HG03108 (cell line): ENCODE measurements at regions not wholly inside any gene's neighbourhood (a gene's known extent, or its start where the extent isn't known, plus 50 kb on each side); places are given as distances from the start of the nearest gene placed in this dataset.
"Not testable (repeated sequence)": the region's sequence is repeated elsewhere in the genome, so short reads cannot be mapped to it uniquely, and the experiment has no call there.

Source experiments
- ATAC-seq: cut with Tn5 transposase; IDR thresholded peaks from one replicate; pipeline ENCODE4 v1.9.1; 2021; ENCODE audit warnings: moderate library complexity; ENCODE audit not compliant: unreplicated experiment

- ATAC-seq = no peak
Observed at GRCh38 chr2:53543083-53543482, 224.5 kb upstream of the CHAC2 start.

- no peak for ATAC-seq
Observed at GRCh38 chr2:53536583-53537361, 230.8 kb upstream of the CHAC2 start.

DNA sequence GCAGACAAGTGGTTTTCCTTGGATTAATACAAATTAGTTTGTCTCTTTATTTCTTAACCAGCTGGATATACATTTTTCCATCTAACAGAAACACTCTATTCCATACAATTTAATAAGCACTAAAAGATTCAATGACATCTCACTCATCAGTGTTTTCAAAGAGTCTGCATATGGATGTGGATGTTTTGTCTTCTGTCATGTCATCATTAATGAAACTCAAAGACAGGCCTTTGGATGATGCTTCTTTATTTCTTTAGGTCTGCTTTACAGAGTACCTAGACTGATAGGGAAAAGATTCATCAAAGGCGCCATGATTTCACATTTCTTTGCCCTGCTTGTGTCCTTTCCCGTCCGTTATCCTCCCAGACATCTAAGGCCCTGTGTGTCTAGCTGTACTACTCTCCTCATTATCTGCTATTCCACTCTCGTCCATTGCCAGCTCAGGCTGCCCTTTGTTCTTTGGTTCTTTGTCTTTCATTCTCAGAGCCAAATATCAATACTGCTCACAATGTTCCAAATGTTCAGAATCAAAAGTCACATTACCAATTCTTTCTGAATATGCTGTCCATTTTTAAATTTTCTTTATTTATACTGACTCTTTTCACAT, 232.3 kb upstream of the CHAC2 start:
- ATAC-seq = no peak

DNA sequence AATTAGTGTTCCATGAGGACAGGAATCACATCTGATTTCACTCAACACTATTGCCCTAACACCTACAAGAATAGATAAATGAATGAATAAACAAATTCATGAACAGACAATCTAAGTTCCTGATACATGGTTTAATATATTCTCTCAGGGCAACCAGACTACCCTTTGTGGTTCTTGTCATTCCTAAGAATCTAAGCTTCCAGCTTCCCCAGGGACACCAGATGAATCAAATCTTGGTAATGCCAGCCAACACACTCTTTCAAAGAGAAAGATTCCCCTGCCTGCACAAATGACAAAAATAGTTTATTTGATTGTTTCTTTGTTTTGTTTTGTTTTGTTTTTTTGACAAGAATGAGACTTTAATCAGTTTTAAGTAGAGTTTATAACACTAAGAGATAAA, 237.5 kb upstream of the CHAC2 start:
- ATAC-seq = no peak

GRCh38 chr2:53527056-53527455, 240.5 kb upstream of the CHAC2 start:
- ATAC-seq = no peak

GRCh38 chr2:53519918-53520841, 247.4 kb upstream of the CHAC2 start:
- no peak for ATAC-seq

GRCh38 chr2:53517406-53517805, 250.2 kb upstream of the CHAC2 start:
- ATAC-seq = no peak

GRCh38 chr2:53516650-53517049, 251.0 kb upstream of the CHAC2 start:
- no peak for ATAC-seq

DNA sequence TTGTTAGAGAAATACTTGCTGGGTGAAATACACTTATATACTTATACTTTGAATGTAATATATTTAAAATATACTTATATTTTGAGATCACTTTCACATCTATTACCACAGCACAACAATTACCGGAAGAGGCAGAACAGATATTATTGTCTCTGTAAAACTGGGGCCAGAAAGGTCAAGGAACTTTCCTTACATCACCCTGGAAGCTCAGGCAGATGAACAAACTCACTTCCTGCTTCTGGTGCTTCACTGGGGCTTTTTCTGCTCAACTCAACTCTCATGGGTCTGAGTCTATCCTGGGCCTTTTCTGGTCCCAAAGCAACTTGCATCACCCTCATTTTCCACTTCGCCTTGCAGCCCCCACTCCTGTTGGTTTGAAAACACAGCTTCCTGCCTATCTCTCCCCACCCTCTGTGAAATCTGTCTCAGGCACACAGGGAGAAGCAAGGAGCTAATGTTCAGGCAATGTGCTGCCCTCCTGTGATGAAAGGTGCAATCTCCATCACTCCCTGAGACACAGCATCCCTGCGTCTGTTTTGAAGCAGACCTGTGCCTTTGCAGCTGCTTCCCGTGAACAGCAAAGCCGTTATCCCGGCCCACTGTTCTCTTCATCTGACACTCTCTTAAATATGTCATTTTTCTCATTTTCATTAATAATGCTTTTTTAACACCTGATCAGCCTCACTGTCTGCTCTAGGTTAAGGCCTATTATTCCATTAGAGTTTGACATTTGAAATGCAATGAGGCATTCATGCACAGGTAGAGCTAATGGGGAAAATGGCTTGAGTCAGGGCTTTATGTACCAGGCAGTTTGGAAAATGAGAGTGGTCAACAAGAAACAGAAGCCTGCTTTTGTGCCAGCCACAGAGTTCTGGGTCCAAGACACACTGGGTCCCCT, 251.9 kb upstream of the CHAC2 start:
- ATAC-seq = no peak

GRCh38 chr2:53513167-53513666, 254.4 kb upstream of the CHAC2 start:
- no peak for ATAC-seq

DNA sequence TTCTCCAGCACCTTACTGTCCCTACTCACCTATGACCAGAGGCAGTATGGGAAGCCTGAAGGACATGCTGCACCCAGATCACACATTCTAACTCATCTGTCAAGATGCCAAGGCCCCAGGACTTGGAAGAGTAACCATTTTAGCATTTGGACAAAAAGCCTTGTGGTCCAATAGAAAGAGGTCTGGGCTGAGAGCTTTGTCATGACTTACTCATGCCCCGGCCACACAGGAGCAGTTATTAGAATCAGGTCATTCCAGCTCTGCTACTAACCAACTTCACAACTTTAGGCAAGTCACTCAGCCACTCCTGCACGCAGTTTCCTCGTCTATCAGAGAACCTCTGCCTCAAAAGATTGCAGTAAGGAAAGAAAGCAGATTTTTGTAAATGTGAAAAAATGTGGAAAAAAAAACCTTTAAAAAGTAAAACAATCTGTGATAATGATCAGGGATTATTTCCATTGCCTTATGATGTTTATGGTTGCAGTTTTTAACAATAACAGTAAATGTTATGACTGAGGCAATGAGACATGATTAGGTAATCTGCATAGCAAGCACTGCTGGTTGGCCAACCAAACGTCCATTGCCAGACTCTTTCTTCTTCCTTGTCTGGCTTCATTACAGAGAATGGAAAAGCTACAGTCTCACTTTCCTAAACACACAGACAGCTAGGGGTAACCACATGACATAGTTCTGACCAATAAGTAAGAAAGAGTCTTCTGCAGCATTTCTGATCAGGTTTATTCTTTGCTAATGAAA, 255.4 kb upstream of the CHAC2 start:
- ATAC-seq = no peak

DNA sequence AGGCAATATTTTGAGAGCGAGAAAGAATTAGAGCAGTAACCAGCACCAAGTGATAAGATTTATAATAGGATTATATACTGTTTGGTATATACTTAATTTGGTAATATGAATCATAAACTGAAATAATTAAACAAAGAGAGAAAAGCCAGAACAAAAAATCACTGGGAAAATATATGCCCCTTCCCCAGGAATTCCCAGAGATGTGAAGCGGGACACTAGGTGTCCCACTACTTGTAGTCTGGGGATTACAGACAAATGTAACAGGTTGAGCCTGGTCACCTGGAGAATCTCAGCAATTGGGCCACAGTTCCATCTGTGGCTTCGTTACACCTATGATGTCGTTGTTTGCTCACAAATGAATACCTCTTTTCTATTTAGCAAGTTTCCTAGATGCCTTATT, 256.1 kb upstream of the CHAC2 start:
- ATAC-seq = no peak

- ATAC-seq = no peak
Observed at GRCh38 chr2:53510401-53510800, 257.2 kb upstream of the CHAC2 start.

DNA sequence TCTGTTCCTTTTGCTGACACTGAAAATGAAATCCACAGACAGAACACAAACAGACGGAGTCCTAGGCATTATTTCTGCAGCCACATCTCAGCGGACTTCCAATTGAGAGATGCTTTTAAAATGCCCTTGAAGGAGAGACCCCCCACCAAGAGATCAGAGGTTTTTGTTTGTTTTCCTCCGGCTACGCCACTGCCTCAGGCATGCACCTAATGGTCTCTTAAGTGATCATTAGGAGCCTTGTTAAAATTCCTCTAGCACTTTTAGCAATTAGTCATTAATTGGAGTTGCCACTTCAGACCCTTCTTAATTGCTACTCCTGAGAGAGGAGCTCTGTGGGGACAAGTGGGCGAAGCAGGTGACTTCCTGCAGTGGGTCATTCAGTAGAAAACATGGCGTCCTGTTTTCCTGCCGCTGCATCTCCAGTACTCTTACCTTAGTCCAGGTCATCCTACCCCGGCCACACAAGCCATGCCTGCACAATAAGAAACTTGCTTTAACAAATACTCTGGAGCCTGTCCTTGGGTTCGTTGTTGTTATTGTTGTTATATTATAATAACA, 257.7 kb upstream of the CHAC2 start:
- no peak for ATAC-seq

GRCh38 chr2:53508667-53509066, 258.9 kb upstream of the CHAC2 start:
- ATAC-seq = no peak

- not testable (repeated sequence) for ATAC-seq
Observed at GRCh38 chr2:53507070-53507469, 260.5 kb upstream of the CHAC2 start.

DNA sequence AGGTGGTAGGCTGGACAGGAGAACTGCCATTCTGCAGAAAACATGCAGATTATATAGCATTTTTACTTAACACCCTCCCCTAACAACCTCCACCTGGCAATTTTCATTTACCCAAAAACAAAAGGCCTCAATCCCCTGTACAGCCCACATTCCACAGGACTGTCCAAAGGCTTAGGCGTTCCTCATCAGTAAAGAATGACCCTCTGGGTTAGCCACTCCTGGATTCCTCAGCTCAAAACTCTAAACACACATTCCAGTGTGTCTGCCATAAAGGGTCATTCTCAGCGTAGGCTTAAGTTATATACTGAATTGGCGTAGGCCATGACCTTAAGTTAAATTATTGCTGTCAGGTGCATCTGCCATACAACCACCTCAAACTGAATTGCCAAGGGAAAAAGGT, 261.8 kb upstream of the CHAC2 start:
- no peak for ATAC-seq

DNA sequence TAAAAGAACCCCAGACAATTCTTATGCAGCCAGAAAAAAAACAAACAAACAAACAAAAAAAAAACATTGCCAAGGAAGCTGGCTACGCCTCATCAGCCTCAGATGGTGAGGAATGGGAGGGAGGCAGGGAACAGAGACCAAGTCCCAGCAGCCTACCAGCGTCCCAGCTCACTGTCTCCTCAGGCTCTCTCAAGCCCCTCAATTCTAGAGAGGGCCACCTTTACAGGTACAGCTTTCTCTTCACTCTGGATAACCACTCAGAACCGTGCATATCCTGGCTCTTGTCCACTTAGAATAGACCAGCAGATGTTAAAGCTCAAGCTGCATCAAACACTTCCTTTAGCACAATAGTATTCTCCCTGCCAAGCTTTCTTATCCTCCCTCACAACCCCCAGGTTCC, 263.1 kb upstream of the CHAC2 start:
- no peak for ATAC-seq

GRCh38 chr2:53500181-53500580, 267.4 kb upstream of the CHAC2 start:
- no peak for ATAC-seq
